Activated naive CD4-positive, alpha-beta T cell treated with anti-CD3 and anti-CD28 coated beads for 36 hours (primary cell): ENCODE measurements at regions not wholly inside any gene's neighbourhood (a gene's known extent, or its start where the extent isn't known, plus 50 kb on each side); places are given as distances from the start of the nearest gene placed in this dataset.

Experiments used
- CTCF ChIA-PET: fragments of 350-600 bp; sonication (Branson Sonifier 250); formaldehyde crosslinking; loops from one replicate; lab custom pipeline; 2021; ENCODE audit warnings: antibody characterized with exemption; lab: Charles Lee
- DNase-seq: peaks from one replicate; pipeline ENCODE4 v3.0.0-alpha.2; 2020
- H3K27ac Mint-ChIP-seq: one replicate; pipeline ENCODE4 v1.8.0; 2021; ENCODE audit warnings: mild to moderate bottlenecking, mixed read lengths
- H3K27me3 Mint-ChIP-seq: one replicate; pipeline ENCODE4 v1.8.0; 2021; ENCODE audit warnings: low read depth, mixed read lengths
- H3K36me3 Mint-ChIP-seq: one replicate; pipeline ENCODE4 v1.8.0; 2021; ENCODE audit warnings: low read depth, mixed read lengths
- H3K4me1 Mint-ChIP-seq: one replicate; pipeline ENCODE4 v1.8.0; 2021; ENCODE audit warnings: low read depth, mixed read lengths
- H3K4me3 Mint-ChIP-seq: one replicate; pipeline ENCODE4 v1.8.0; 2021; ENCODE audit warnings: mild to moderate bottlenecking, moderate library complexity, mixed read lengths
- H3K9me3 Mint-ChIP-seq: one replicate; pipeline ENCODE4 v1.8.0; 2021; ENCODE audit warnings: mixed read lengths
- intact Hi-C: fragments of 100-400 bp; cut with micrococcal nuclease; formaldehyde crosslinking; loops from one replicate; pipeline ENCODE4 v1.15.1; 2023

DNA sequence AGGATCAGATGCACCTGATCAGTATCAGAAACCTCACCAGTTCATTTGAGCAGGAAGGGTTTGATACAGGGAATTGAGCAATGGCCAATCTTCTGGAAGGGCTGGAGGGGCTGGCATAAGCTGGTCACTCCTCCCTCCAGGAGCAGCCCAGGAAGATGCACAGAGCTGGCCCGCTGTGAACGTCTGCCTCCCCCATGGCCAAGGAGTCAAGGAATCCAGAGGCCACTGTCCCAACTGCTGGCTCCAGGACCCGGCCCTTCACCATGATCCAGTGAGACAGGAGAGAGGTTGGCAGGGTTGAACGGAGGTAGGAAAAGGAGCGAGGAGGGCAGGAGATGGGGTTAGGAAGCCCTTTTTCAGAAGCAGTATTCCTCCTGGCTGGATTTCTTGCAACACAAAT, 113.9 kb upstream of the CST7 start:
- Mint-ChIP-seq H3K4me3 (no peak overlapping the region), H3K36me3 (no peaks in the 10 kb centered on the region), H3K27me3 (peaks cover 7% of the 10 kb centered on the region), H3K27ac (no peak overlapping the region), H3K4me1 (no peaks in the 10 kb centered on the region), H3K9me3 (no peaks in the 10 kb centered on the region)
- intact Hi-C loops, result no loop called here
- DNase-seq, result no peak
- CTCF ChIA-PET, result interaction anchor here (2.2 kb wide), 1 partner anchor 82 kb away, joined by 7 read pairs; no protein-coding TSS in a partner anchor

GRCh38 chr20:24836041-24836533, 113.0 kb upstream of the CST7 start:
- Mint-ChIP-seq H3K4me1 (no peaks in the 10 kb centered on the region), H3K4me3 (no peak overlapping the region), H3K9me3 (no peaks in the 10 kb centered on the region), H3K27me3 (peaks cover 7% of the 10 kb centered on the region), H3K36me3 (no peaks in the 10 kb centered on the region), H3K27ac (no peak overlapping the region)
- intact Hi-C loops, result no loop called here
- no peak for DNase-seq
- CTCF ChIA-PET, result interaction anchor here (2.2 kb wide), 1 partner anchor 81 kb away, joined by 7 read pairs; no protein-coding TSS in a partner anchor

- H3K36me3 Mint-ChIP-seq, result no peaks in the 10 kb centered on the region
- DNase-seq, result no peak
- H3K4me1 Mint-ChIP-seq, result no peaks in the 10 kb centered on the region
- no peak overlapping the region for H3K27ac Mint-ChIP-seq
- no peak overlapping the region for H3K4me3 Mint-ChIP-seq
- CTCF ChIA-PET, result no interaction called here
- peaks cover 7% of the 10 kb centered on the region for H3K27me3 Mint-ChIP-seq
- intact Hi-C loops, result no loop called here
- H3K9me3 Mint-ChIP-seq, result no peaks in the 10 kb centered on the region
Measured at GRCh38 chr20:24836661-24837299, 112.3 kb upstream of the CST7 start.

- intact Hi-C loops, result no loop called here
- Mint-ChIP-seq H3K36me3 (no peaks in the 10 kb centered on the region), H3K4me1 (no peaks in the 10 kb centered on the region), H3K27ac (no peak overlapping the region), H3K27me3 (peaks cover 7% of the 10 kb centered on the region), H3K9me3 (no peaks in the 10 kb centered on the region), H3K4me3 (no peak overlapping the region)
- no peak for DNase-seq
- CTCF ChIA-PET, result no interaction called here
Measured at GRCh38 chr20:24837781-24838450, 111.2 kb upstream of the CST7 start.

- Mint-ChIP-seq H3K4me1 (no peaks in the 10 kb centered on the region), H3K36me3 (no peaks in the 10 kb centered on the region), H3K27ac (no peak overlapping the region), H3K4me3 (no peak overlapping the region), H3K27me3 (peaks cover 7% of the 10 kb centered on the region), H3K9me3 (no peaks in the 10 kb centered on the region)
- intact Hi-C loops, result no loop called here
- CTCF ChIA-PET, result no interaction called here
- no peak for DNase-seq
Measured at GRCh38 chr20:24838546-24839535, 110.2 kb upstream of the CST7 start.

- CTCF ChIA-PET, result interaction anchor here (0.7 kb wide), 1 partner anchor 414 kb away, joined by 3 read pairs; no protein-coding TSS in a partner anchor
- Mint-ChIP-seq H3K4me3 (no peak overlapping the region), H3K4me1 (no peaks in the 10 kb centered on the region), H3K9me3 (no peaks in the 10 kb centered on the region), H3K27ac (no peak overlapping the region), H3K27me3 (peaks cover 12% of the 10 kb centered on the region), H3K36me3 (no peaks in the 10 kb centered on the region)
- intact Hi-C loops, result no loop called here
- no peak for DNase-seq
Measured at GRCh38 chr20:24840121-24840713, 108.9 kb upstream of the CST7 start.

- H3K4me1 Mint-ChIP-seq, result no peaks in the 10 kb centered on the region
- intact Hi-C loops, result no loop called here
- H3K4me3 Mint-ChIP-seq, result no peak overlapping the region
- DNase-seq, result no peak
- H3K27me3 Mint-ChIP-seq, result peaks cover 16% of the 10 kb centered on the region
- H3K36me3 Mint-ChIP-seq, result no peaks in the 10 kb centered on the region
- peaks cover 9% of the 10 kb centered on the region for H3K9me3 Mint-ChIP-seq
- CTCF ChIA-PET, result no interaction called here
- H3K27ac Mint-ChIP-seq, result no peak overlapping the region
Measured at GRCh38 chr20:24842274-24842917, 106.7 kb upstream of the CST7 start.

GRCh38 chr20:24842918-24843715, 106.0 kb upstream of the CST7 start:
- H3K27ac Mint-ChIP-seq, result no peak overlapping the region
- intact Hi-C loops, result no loop called here
- CTCF ChIA-PET, result no interaction called here
- no peak for DNase-seq
- peaks cover 14% of the 10 kb centered on the region for H3K27me3 Mint-ChIP-seq
- no peak overlapping the region for H3K4me3 Mint-ChIP-seq
- no peaks in the 10 kb centered on the region for H3K4me1 Mint-ChIP-seq
- H3K36me3 Mint-ChIP-seq, result no peaks in the 10 kb centered on the region
- H3K9me3 Mint-ChIP-seq, result peaks cover 15% of the 10 kb centered on the region

DNA sequence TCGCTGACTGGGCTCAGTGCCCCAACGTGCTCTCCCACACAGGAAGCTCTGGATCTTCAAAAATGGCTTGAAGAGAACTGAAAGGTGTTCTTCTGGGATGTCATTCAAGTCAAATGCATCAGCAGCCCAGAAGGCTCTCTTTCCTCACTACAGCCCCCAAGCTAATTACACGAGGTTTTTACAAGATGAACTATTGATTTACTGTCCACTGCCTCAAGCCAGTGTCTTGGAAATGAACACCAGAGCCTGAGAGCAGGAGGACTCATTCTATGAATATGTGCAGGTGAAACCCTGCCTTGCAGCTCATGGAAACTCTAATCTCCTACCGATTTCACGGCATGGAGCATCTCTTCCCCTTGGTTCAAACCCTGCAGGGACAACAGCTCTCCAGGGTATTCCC, 98.9 kb upstream of the CST7 start:
- no peak for DNase-seq
- Mint-ChIP-seq H3K36me3 (no peaks in the 10 kb centered on the region), H3K27ac (no peak overlapping the region), H3K4me1 (no peaks in the 10 kb centered on the region), H3K9me3 (peaks cover 23% of the 10 kb centered on the region), H3K4me3 (no peak overlapping the region), H3K27me3 (peaks cover 18% of the 10 kb centered on the region)
- CTCF ChIA-PET, result no interaction called here
- intact Hi-C loops, result no loop called here

DNA sequence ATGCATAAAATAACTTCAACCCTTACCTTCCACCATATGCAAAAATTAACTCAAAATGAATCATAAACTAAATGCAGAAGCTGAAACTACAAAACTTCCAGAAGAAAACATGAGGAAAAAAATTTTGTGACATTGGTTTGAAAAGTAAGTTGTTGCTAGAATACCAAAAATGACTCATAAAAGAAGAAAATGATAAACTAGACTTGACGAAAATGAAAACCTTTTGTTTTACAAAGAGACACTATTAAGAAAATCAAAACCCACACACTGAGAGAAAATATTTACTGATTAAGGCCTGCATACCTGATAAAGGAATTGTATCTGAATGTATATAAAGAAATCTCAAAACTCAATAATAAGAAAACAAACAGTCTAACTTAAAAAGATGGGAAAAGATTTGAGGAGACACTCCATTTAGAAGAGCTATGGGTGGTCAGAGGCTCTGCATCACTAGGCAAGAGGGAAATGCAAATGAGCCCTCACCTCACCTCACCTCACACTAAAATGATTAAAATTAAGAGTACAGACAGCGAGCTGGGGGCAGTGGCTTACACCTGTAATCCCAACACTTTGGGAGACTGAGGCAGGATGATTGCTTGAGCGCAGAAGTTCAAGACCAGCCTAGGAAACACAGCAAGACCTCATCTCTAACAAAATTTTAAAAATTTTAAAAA, 97.6 kb upstream of the CST7 start:
- H3K4me3 Mint-ChIP-seq, result no peak overlapping the region
- CTCF ChIA-PET, result no interaction called here

GRCh38 chr20:24853916-24854315, 95.2 kb upstream of the CST7 start:
- intact Hi-C loops, result no loop called here
- no peaks in the 10 kb centered on the region for H3K36me3 Mint-ChIP-seq
- H3K9me3 Mint-ChIP-seq, result peaks cover 12% of the 10 kb centered on the region
- H3K27ac Mint-ChIP-seq, result no peak overlapping the region
- DNase-seq, result no peak
- CTCF ChIA-PET, result interaction anchor here (1.2 kb wide), 1 partner anchor 107 kb away, joined by 3 read pairs; no protein-coding TSS in a partner anchor
- H3K27me3 Mint-ChIP-seq, result peaks cover 20% of the 10 kb centered on the region
- H3K4me1 Mint-ChIP-seq, result peaks cover 3% of the 10 kb centered on the region
- H3K4me3 Mint-ChIP-seq, result no peak overlapping the region

More for the DNA sequence above, 97.6 kb upstream of the CST7 start:
- no peak overlapping the region for H3K27ac Mint-ChIP-seq
- intact Hi-C loops, result no loop called here
- no peaks in the 10 kb centered on the region for H3K4me1 Mint-ChIP-seq
- no peaks in the 10 kb centered on the region for H3K36me3 Mint-ChIP-seq
- peaks cover 23% of the 10 kb centered on the region for H3K9me3 Mint-ChIP-seq
- no peak for DNase-seq
- H3K27me3 Mint-ChIP-seq, result peaks cover 20% of the 10 kb centered on the region
